ENCODE measurements at regions not wholly inside any gene's neighbourhood (a gene's known extent, or its start where the extent isn't known, plus 50 kb on each side); places are given as distances from the start of the nearest gene placed in this dataset.

- in situ Hi-C loops (cut with MboI; ENCODE audit: low sequenced_read_pairs), result no loop called here
Observed at GRCh38 chr6:44701038-44701636, 313.6 kb downstream of the CDC5L start.

DNA sequence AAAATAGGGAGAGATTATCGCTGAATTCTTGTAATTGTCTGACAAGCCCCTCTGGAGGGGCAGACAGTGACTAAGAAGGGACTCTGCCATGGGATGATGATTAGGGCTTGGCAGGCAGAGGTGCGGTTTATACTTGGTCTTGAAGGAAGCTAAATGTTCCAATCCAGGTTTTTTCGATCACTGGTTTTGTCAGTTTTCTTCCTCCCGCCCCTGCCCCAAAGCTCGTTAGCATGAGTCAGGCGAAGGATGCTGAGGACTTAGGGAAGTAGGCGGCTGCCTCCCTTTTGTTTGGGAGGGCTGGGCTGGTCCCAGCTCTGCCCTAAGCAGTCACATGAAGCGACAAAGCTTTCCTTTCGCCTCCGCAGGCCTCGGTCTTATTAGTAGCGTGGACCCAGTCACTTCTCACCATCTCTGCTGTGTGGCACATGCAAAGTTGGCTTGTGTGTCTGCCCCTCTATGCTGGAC is 314.2 kb downstream of the CDC5L start:
- in situ Hi-C loops (cut with MboI; ENCODE audit: low sequenced_read_pairs), result no loop called here

GRCh38 chr6:44702292-44702691 is 314.8 kb downstream of the CDC5L start:
- in situ Hi-C loops (cut with MboI; ENCODE audit: low sequenced_read_pairs), result no loop called here

- in situ Hi-C loops (cut with MboI; ENCODE audit: low sequenced_read_pairs), result no loop called here
Observed at GRCh38 chr6:44704240-44705150, 317.0 kb downstream of the CDC5L start.

GRCh38 chr6:44705596-44705995 is 318.1 kb downstream of the CDC5L start:
- in situ Hi-C loops (cut with MboI; ENCODE audit: low sequenced_read_pairs), result no loop called here

GRCh38 chr6:44706011-44706410 is 318.5 kb downstream of the CDC5L start:
- in situ Hi-C loops (cut with MboI; ENCODE audit: low sequenced_read_pairs), result no loop called here

DNA sequence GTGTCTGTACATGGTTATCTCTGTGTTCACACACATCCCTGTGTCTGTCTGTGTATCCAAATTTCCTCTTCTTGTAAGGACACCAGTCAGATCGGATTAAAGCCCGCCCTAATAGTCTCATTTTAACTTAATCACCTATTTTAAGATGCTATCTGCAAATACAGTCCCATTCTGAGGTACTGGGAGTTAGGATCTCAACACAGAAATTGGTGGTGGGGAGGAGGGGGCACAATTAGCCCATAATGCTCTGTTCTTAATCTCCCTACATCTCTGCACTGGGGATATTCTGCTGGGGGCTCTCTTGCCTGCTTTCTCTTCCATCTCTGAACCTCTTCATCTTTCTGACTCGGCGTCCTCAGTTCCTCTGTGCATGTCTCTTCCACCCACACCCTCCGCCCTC is 320.7 kb downstream of the CDC5L start:
- in situ Hi-C loops (cut with MboI; ENCODE audit: low sequenced_read_pairs), result no loop called here

DNA sequence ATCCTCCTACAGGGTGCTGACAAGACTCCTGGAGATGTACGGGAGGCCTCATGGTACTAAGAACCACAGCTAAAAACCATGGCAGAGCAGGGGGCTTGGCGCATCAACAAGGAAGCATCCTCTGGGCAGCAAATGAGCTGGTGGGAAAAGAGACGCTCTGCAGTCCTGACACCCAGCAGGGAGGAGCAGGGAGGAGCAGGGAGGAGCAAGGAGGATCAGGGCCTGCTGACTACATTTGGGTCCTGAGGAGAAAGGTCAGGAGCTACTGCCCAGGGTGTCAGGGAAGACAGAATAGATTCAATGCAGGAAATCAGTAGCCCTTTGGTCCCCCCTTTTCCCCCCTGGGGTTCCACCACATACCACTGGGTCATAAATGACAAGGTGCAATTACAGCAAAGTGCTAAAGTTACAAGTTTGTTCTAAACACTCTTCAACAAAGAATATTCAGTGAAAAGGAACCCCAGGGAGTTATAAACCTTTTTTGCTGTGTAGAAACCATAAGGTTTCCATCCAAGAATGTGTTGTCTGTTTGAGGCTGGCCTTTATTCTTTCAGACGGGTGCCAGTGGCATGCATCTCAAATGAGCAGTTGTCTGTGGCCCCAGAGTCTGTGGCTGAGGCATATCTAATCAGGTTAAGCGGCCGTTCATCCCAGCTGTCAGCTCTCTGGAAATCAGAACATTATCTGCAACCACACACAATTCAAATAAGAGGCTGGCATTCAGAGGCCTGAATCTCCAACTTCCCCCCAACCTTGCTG is 325.0 kb downstream of the CDC5L start:
- in situ Hi-C loops (cut with MboI; ENCODE audit: low sequenced_read_pairs), result no loop called here

- in situ Hi-C loops (cut with MboI; ENCODE audit: low sequenced_read_pairs), result no loop called here
Observed at GRCh38 chr6:44715188-44715587, 327.7 kb downstream of the CDC5L start.

DNA sequence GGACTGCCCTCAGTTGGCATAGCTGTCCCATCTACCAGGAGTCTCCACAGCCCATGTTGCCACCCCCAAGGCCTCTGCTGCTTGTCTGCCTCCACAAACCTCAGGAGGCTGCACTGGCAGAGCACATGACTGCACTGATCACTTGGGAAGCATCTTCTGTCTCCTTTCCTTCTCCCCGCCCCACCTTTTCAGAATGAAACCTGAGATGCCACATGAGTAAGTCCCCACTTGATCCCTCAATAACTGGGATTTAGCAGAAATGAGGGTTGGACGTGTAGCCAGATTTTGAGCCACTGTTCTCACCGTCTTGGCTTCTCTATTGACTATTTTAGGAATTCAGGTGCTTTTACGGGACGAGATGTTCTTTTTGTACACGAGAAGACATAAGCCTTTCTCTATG is 328.4 kb downstream of the CDC5L start:
- in situ Hi-C loops (cut with MboI; ENCODE audit: low sequenced_read_pairs), result no loop called here

DNA sequence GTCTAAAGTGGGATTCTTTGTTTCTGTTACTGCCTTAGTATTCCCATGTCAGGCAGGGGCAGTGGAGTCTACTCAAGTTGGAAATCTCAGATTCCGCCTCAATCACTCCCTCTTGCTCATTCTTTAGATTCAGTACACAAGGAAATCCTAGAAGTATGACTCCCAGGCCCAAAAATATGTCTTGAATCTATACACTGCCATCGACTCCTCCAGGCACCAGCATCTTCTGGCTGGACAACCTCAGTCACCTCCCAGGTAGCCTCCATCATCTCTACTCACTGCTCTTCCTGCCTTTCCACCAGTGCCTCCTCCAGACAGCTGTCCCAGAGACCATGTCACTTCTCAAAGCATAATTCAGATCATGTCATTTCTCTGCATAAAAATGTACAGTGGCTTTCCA is 329.9 kb downstream of the CDC5L start:
- in situ Hi-C loops (cut with MboI; ENCODE audit: low sequenced_read_pairs), result no loop called here

DNA sequence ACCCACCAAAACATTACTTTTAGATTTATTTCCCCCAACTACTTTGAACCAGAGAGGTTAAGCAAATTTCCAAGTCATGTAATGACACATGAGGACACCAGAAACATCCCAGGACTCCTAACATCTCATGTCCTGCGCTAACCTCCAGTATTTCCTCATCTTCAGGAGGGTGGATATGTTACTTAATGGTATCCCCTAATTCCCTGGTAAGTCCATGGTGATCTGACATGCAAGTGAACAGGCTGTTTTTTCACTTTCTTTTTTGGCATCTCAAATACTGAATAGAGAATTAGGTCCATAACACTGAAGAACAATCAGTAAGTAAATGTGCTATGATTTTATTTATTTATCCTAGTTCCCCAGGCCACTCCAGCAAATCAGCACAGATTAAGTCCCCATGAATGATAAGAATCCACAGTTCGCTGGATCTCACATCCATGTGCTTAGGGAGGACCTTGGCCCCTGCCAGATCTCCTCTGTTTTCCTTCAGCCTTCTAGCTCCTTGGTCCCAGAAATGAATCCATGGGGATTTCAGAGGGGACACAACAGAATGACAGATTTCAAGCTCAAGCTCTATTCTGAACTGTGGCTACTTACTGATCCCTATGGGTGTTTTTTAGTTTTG is 334.6 kb downstream of the CDC5L start:
- in situ Hi-C loops (cut with MboI; ENCODE audit: low sequenced_read_pairs), result no loop called here

DNA sequence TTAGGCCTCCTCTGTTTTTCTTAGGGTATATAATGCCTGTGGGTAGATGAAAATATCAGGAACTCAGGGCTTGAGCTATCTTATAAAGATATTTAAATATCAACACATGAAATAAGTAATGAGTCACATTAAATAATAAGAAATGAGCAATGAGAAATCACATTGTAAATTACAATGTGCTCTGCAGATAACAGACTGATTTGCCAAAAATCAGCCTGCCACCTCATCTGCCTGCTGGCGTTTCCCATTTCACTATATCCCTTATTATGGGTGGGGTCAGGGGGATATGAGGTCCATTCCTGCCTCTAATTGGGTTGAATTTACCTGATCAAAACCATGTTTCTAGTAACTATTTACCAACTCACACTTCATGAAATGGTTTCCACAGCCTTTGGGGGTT is 335.2 kb downstream of the CDC5L start:
- in situ Hi-C loops (cut with MboI; ENCODE audit: low sequenced_read_pairs), result no loop called here

DNA sequence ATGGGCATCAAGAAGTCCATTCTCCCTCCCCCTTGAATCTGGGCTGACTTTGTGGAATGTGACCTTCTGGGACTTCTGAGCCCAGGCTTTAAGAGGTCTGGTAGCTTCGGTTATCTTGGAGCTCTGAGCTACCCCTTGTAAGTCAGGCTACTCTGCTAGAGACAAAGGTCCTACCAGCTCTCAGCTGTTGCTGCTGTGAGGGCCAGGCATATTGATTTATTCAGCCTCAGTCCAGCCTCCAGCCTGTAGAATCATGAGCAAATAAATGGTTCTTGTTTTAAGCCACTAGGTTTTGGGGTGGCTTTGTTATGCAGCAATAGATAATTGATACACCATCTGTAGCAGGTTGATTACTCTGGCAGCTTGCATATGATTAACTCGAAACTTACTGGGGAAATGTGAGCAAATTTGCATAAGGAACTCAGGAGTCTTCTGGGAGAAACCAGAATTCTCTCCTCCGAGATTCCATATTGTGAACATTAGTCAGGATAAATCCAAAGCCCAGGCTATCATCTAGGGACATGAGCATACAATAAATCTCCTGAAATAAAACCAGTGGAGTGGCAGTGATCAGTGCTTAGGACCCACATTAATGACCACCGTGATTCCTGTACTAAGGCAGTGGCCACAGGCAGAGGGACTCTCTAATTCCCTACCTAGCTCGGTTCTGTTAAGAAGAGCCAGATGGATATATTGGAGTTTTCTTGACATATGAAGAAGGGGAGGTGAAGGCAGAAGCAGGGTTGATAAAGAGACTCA is 336.1 kb downstream of the CDC5L start:
- in situ Hi-C loops (cut with MboI; ENCODE audit: low sequenced_read_pairs), result no loop called here

GRCh38 chr6:44725070-44725469 is 337.6 kb downstream of the CDC5L start:
- in situ Hi-C loops (cut with MboI; ENCODE audit: low sequenced_read_pairs), result no loop called here

DNA sequence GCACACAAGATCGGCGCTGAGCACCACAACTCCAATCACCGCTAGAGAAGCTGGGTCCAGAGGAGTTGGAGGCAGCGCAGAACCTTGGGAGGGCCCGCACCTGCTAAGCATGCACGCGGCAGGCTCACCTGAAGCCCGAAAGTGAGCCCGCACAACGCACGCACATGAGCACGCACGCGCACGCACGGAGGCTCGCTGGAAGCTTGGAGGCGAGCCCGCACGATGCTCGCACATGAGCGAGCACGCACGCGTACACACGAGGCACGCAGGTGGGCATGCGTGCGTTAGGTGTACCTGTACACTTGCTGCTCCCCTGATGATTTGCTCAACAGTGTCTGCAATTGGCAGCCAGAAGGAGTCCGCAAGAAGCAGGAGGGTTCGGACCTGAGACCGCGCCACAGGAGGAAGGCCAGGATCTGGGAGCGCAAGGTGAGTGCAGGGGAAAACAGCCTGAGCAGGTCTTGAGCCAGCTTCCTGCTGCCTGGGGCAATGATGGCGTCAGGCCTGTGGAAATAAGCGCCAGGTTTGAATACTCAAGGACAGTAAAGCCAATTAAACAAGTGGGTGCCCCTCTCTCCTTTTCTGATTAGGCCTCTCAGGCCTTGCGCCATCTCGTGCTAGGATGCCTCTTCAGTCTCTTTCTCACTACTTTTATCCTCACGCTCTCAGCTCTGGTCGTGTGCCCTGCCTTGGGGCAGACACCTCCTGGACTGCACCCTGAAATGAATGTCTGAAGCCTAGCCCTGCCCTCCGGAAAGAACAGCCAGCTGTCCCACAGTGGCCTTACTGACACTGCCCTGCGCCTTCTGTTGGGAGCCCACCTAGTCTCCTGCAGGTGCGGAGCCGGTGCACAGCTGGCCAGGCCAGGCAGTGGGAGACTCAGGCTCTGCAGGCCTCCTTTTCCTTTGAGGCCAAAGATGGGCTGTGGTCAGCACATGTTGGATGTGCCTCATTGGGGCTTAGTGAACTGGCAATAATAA is 340.4 kb downstream of the CDC5L start:
- in situ Hi-C loops (cut with MboI; ENCODE audit: low sequenced_read_pairs), result no loop called here

DNA sequence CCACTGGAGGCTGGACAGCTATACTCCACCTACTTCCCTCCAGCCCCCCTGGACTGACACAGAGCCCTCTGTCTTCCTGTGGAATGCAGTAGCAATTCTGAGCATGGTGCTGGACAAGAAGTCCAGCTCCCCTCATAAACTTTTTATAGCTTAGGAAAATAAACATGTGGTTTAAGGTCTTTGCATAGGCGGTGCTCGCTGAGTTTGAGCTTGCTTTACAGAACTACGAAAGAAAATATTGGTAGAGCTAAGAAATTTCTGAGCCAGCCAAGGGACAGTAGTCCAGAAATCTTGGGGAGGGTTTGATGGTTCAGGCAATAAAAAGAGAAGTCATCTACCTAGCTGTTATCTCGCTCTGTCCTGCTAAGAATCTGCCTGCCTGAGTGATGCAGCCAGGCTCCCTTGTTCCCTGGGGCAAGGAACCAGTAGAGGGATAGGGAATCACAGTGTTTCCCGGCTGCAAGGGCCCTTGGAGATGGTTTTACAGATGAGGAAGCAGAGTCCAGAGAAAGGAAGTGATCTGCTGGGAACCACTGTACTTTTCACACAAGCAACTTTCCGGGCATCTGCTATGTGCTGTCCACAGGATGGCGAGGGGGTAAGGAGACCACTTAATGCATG is 343.4 kb downstream of the CDC5L start:
- in situ Hi-C loops (cut with MboI; ENCODE audit: low sequenced_read_pairs), result no loop called here

DNA sequence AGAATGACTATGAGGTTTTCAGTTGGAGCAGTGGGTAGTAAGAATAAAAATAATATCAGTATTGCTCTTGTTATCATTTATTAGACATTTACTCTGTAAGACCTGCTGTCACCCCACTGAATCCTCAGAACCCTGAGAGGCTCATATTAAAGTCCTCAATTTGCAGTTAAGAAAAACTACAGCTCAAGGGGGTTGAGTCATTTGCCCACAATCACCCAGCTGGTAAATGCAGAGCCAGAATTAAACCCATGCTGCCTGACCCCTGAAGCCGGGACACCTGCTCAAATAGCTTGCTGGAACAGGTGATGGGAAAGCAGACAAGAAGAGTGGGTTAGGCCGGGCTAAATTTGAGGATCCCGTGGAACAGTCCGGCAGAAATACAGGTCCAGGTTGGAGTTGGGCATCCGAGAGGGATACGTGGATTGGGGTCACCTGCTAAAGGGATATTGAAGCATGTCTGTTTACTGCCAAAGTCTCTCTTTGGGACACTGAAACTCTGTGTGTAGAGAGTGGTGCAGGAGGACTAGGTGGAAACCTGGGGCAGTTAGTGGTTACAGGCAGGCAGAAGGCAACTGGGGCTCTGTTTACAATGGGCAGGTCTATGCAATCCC is 344.1 kb downstream of the CDC5L start:
- in situ Hi-C loops (cut with MboI; ENCODE audit: low sequenced_read_pairs), result no loop called here

Data from HL-60/S4 treated with phorbol 12-myristate 13-acetate at 8.2 ng/mL for 4 days and 3 days (cell line).